ENCODE measurements at regions not wholly inside any gene's neighbourhood (a gene's known extent, or its start where the extent isn't known, plus 50 kb on each side); places are given as distances from the start of the nearest gene placed in this dataset.
"Not testable (repeated sequence)": the region's sequence is repeated elsewhere in the genome, so short reads cannot be mapped to it uniquely, and the experiment has no call there.

DNA sequence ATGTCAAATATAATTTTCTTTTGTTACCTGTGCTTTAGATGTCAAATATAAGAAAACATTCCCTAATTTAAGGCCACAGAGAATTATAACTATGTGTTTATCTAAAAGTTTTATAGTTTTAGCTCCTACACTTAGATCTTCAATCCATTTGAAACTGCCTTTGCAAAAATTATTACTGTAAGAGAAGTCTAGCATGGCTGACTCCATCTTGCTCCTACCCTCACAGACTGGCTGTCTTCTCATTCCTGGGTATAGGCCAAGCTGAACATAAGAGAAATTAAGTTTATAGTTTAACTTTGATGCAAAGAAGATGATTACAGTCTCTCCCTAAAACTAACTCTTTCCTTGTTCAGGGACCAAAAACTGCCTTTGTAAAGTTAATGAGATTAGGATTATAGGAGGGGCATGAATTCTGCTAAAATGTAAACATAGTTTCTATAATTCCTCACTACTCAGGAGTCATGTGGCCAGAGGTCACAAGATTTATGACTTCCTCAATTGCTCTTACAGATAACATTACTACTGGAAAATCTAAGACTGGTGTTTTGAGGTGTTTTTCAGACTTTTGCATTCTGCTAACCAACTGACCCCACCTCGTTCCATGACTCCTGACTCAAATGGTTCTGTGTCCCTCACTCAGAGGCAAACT, 184.0 kb downstream of the BCHE start:
- H3K4me3 ChIP-seq (ENCODE audit: low read length), result no peak overlapping the region
- H3K9me3 ChIP-seq (ENCODE audit: control insufficient read depth, insufficient read depth, low read length), result no peaks in the 10 kb centered on the region
- no CpG with 5 or more reads among the region's 1 CpG for WGBS (ENCODE audit: insufficient coverage, insufficient read length)
- no peaks in the 10 kb centered on the region for H3K36me3 ChIP-seq (ENCODE audit: control insufficient read depth, insufficient read depth, low read length)
- no peaks in the 10 kb centered on the region for H3K4me1 ChIP-seq (ENCODE audit: control insufficient read depth, insufficient read depth, low read length)
- DNase-seq (ENCODE audit: low read depth, low spot score), result no peak
- no peaks in the 10 kb centered on the region for H3K27me3 ChIP-seq (ENCODE audit: control insufficient read depth, insufficient read depth, low read length)
- no peak overlapping the region for H3K27ac ChIP-seq (ENCODE audit: low read length)

DNA sequence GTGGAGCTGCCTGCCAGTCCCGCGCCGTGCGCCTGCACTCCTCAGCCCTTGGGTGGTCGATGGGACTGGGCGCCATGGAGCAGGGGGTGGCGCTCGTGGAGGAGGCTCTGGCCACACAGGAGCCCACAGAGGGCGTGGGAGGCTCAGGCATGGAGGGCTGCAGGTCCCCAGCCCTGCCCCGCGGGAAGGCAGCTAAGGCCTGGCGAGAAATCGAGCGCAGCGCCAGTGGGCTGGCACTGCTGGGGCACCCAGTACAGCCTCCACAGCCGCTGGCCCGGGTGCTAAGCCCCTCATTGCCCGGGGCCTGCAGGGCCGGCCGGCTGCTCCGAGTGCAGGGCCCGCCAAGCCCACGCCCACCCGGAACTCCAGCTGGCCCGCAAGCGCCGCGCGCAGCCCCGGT, 187.9 kb downstream of the BCHE start:
- not testable (repeated sequence) for H3K4me3 ChIP-seq (ENCODE audit: low read length); H3K9me3 ChIP-seq (ENCODE audit: control insufficient read depth, insufficient read depth, low read length); H3K27ac ChIP-seq (ENCODE audit: low read length); H3K27me3 ChIP-seq (ENCODE audit: control insufficient read depth, insufficient read depth, low read length); DNase-seq (ENCODE audit: low read depth, low spot score); H3K36me3 ChIP-seq (ENCODE audit: control insufficient read depth, insufficient read depth, low read length); H3K4me1 ChIP-seq (ENCODE audit: control insufficient read depth, insufficient read depth, low read length)
- no CpG with 5 or more reads among the region's 30 CpGs for WGBS (ENCODE audit: insufficient coverage, insufficient read length)

DNA sequence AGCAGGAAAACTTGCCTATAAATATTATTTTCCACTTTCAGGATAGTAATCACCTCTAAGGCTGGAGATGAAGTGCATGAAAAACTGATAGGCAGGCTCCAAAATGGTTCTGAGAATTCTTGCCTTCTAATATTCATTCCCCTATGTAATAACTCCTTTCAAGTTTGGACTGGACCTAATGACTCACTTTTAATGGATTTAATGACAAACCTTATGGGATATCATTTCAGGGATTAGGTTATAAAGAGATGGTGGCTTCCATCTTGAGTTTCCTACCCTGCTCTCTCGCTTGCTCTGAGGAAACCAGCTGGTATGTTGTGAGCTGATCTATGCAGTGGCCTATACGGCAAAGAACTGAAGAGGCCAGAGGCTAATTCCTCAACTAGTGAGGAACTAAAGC, 192.0 kb downstream of the BCHE start:
- Histone ChIP-seq H3K9me3 (ENCODE audit: control insufficient read depth, insufficient read depth, low read length) (no peaks in the 10 kb centered on the region), H3K27ac (ENCODE audit: low read length) (no peak overlapping the region), H3K4me3 (ENCODE audit: low read length) (no peak overlapping the region), H3K27me3 (ENCODE audit: control insufficient read depth, insufficient read depth, low read length) (no peaks in the 10 kb centered on the region), H3K36me3 (ENCODE audit: control insufficient read depth, insufficient read depth, low read length) (no peaks in the 10 kb centered on the region), H3K4me1 (ENCODE audit: control insufficient read depth, insufficient read depth, low read length) (no peaks in the 10 kb centered on the region)
- DNase-seq (ENCODE audit: low read depth, low spot score), result no peak
- WGBS (ENCODE audit: insufficient coverage, insufficient read length), result no CpG with 5 or more reads among the region's 2 CpGs

DNA sequence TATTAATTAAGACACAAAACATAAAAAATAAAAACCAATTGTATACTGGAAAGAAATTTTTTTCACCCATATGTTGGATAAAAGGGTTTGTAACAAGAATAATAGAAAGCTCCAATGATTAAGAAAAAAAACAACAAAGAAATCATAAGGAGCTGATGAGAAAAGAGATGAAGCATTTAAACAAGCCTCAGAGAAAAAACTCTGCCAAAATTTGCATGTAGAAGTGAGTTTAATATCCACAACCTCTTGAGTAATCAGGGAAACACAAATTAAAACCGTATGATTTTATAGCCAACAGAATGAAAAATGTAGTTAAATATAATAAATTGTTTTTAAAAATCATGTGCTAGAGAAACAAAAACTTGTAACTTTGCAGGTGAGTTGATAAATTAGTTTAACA, 192.9 kb downstream of the BCHE start:
- no CpG with 5 or more reads among the region's 1 CpG for WGBS (ENCODE audit: insufficient coverage, insufficient read length)
- Histone ChIP-seq H3K4me1 (ENCODE audit: control insufficient read depth, insufficient read depth, low read length) (no peaks in the 10 kb centered on the region), H3K9me3 (ENCODE audit: control insufficient read depth, insufficient read depth, low read length) (no peaks in the 10 kb centered on the region), H3K4me3 (ENCODE audit: low read length) (no peak overlapping the region), H3K36me3 (ENCODE audit: control insufficient read depth, insufficient read depth, low read length) (no peaks in the 10 kb centered on the region), H3K27me3 (ENCODE audit: control insufficient read depth, insufficient read depth, low read length) (no peaks in the 10 kb centered on the region), H3K27ac (ENCODE audit: low read length) (no peak overlapping the region)
- DNase-seq (ENCODE audit: low read depth, low spot score), result no peak

DNA sequence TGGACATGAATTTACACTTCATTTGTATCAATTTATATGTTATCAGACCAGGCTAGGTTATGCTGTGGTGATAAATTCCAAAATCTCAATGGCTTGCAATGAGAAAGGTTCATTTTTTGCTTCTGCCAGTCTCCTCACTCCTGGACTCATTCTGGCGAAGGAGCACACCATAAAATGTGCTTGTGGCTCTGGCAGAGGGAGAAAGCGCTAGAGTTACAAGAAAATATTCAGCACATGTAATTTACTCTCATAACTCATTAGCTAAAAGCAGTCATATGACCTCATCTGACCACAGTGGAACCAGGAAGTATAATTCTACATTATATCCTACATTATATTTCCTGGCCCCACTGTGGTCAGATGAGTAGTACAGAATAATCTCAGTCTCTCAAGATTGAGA, 193.8 kb downstream of the BCHE start:
- no peaks in the 10 kb centered on the region for H3K9me3 ChIP-seq (ENCODE audit: control insufficient read depth, insufficient read depth, low read length)
- WGBS (ENCODE audit: insufficient coverage, insufficient read length), result no CpG with 5 or more reads among the region's 2 CpGs
- DNase-seq (ENCODE audit: low read depth, low spot score), result no peak
- H3K27ac ChIP-seq (ENCODE audit: low read length), result no peak overlapping the region
- H3K27me3 ChIP-seq (ENCODE audit: control insufficient read depth, insufficient read depth, low read length), result no peaks in the 10 kb centered on the region
- no peaks in the 10 kb centered on the region for H3K36me3 ChIP-seq (ENCODE audit: control insufficient read depth, insufficient read depth, low read length)
- no peaks in the 10 kb centered on the region for H3K4me1 ChIP-seq (ENCODE audit: control insufficient read depth, insufficient read depth, low read length)
- H3K4me3 ChIP-seq (ENCODE audit: low read length), result no peak overlapping the region

DNA sequence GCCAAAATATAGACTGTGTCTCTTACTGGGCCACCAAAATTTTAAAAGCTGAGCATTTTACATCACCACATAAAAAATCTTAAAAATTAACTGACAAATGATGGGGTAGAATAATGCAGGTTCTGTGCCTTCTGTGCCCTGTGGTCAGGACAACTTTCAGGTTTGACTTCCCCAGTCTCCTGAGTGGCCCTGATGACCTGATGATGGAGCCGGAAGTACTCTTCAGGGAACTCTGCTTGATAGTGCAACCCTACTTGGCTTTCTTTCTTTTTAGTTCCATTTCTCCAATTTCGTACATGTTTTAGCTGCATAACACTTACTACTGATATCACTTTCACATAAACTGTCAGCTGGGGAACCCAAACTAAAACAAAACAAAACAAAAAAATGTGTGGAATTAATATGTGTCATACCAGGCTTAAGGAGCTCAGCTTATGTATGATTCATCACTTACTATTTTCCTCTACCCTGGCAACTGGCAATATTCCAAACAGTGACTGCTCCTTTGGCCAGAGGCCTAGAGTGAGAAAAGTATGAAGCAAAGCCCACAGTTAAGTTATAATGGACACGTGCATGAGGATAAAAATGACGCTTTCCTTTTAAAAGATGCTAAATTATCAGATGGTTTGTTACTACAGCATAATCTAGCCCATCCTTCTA, 194.3 kb downstream of the BCHE start:
- no CpG with 5 or more reads among the region's 4 CpGs for WGBS (ENCODE audit: insufficient coverage, insufficient read length)
- Histone ChIP-seq H3K36me3 (ENCODE audit: control insufficient read depth, insufficient read depth, low read length) (no peaks in the 10 kb centered on the region), H3K4me1 (ENCODE audit: control insufficient read depth, insufficient read depth, low read length) (no peaks in the 10 kb centered on the region), H3K4me3 (ENCODE audit: low read length) (no peak overlapping the region), H3K9me3 (ENCODE audit: control insufficient read depth, insufficient read depth, low read length) (no peaks in the 10 kb centered on the region), H3K27ac (ENCODE audit: low read length) (no peak overlapping the region), H3K27me3 (ENCODE audit: control insufficient read depth, insufficient read depth, low read length) (no peaks in the 10 kb centered on the region)
- no peak for DNase-seq (ENCODE audit: low read depth, low spot score)

DNA sequence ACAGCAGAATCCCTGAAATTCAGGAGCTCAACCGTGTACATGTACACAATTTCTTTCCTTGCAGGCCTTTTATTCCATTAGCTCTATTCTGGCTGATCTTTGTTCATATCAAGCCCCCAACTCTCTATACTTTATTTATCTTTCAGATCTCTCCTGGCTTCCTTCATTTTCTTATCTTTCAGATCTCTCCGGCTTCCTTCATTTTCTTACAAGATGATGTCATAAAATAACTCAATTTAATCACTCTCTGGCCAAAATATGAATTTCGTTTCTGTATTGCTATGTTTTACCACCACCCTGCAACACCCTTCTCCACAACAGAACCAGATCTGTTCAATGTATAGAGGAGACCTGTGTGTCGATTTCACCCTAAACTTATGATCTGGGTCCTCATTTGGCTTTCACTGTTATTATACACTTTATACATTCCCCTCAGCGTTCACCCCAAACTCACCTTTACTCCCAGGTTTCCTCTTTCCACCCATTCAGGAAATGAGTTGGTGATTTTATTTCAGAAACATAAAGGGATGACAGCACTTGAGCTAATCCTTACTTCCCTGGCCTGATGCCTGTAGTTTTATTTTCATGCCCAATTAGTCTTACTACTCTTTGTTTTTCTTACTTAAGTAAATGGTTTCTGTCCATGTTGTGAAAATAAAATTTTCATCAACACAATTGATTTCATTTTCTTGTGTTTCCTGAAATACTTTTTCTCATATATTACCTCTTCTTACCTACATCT, 195.5 kb downstream of the BCHE start:
- H3K36me3 ChIP-seq (ENCODE audit: control insufficient read depth, insufficient read depth, low read length), result no peaks in the 10 kb centered on the region
- H3K27me3 ChIP-seq (ENCODE audit: control insufficient read depth, insufficient read depth, low read length), result no peaks in the 10 kb centered on the region
- 100% methylated on average over 3 of the region's 5 CpGs for WGBS (ENCODE audit: insufficient coverage, insufficient read length)
- no peak for DNase-seq (ENCODE audit: low read depth, low spot score)
- H3K9me3 ChIP-seq (ENCODE audit: control insufficient read depth, insufficient read depth, low read length), result no peaks in the 10 kb centered on the region
- no peak overlapping the region for H3K27ac ChIP-seq (ENCODE audit: low read length)
- H3K4me1 ChIP-seq (ENCODE audit: control insufficient read depth, insufficient read depth, low read length), result no peaks in the 10 kb centered on the region
- H3K4me3 ChIP-seq (ENCODE audit: low read length), result no peak overlapping the region

DNA sequence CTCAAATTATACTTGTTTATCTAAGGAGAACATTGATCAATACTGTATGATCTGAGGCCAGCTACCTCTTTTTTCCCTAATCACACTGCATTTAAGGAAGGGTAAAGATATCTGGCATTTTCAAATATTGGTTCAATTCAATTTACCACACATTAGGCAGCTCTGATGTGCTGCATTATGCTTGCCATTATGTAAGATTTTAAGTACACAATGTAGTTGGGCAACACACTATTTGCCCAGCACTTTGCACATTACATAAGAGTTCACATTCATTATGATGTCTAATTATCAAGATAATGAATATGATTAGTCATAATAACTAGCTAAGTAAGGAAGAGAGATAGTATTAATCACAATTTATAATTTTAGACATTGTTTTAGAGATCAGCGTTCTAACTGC, 196.3 kb downstream of the BCHE start:
- Histone ChIP-seq H3K4me3 (ENCODE audit: low read length) (no peak overlapping the region), H3K27me3 (ENCODE audit: control insufficient read depth, insufficient read depth, low read length) (no peaks in the 10 kb centered on the region), H3K27ac (ENCODE audit: low read length) (no peak overlapping the region), H3K9me3 (ENCODE audit: control insufficient read depth, insufficient read depth, low read length) (no peaks in the 10 kb centered on the region), H3K4me1 (ENCODE audit: control insufficient read depth, insufficient read depth, low read length) (no peaks in the 10 kb centered on the region), H3K36me3 (ENCODE audit: control insufficient read depth, insufficient read depth, low read length) (no peaks in the 10 kb centered on the region)
- WGBS (ENCODE audit: insufficient coverage, insufficient read length), result no CpG with 5 or more reads among the region's 1 CpG
- DNase-seq (ENCODE audit: low read depth, low spot score), result no peak

DNA sequence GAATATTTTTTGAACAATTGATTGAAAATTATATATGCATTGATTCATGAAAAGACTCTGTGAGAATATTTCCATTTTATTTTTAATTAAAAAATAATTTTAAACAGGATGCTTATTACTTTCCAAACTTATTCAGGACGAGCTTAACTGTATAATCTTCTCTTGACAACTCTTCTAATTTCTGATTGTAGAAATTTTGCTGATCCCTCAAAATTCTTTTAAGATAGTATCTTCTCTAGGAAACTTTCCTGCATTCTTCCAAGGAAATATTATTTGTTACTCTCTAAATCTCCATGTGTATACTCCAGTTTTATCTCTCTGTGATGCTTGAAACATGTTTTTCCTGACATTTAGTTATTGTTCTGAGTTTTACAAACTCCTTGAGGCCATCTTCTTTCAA, 197.2 kb downstream of the BCHE start:
- H3K4me1 ChIP-seq (ENCODE audit: control insufficient read depth, insufficient read depth, low read length), result no peaks in the 10 kb centered on the region
- no peak for DNase-seq (ENCODE audit: low read depth, low spot score)
- no CpG with 5 or more reads among the region's 1 CpG for WGBS (ENCODE audit: insufficient coverage, insufficient read length)
- H3K9me3 ChIP-seq (ENCODE audit: control insufficient read depth, insufficient read depth, low read length), result no peaks in the 10 kb centered on the region
- no peaks in the 10 kb centered on the region for H3K36me3 ChIP-seq (ENCODE audit: control insufficient read depth, insufficient read depth, low read length)
- H3K27ac ChIP-seq (ENCODE audit: low read length), result no peak overlapping the region
- H3K27me3 ChIP-seq (ENCODE audit: control insufficient read depth, insufficient read depth, low read length), result no peaks in the 10 kb centered on the region
- H3K4me3 ChIP-seq (ENCODE audit: low read length), result no peak overlapping the region

DNA sequence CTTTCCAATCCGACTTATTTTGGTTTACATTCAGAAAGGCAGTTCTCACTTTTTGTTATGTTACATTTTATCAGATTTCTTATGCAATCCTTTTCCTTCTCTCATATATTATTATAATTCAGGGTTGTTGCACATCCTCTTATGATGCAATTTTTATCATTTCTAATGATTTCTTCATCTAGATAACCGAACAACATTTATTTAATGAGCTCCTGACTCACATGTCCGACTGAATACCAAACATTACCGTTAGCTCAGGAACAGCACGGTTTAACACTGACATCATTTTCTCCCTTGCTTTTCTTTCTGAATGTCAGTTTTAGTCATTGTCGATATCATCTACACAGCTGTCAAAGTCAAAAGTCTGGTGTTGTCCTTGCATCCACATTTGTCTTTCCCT, 199.2 kb downstream of the BCHE start:
- no peaks in the 10 kb centered on the region for H3K27me3 ChIP-seq (ENCODE audit: control insufficient read depth, insufficient read depth, low read length)
- H3K27ac ChIP-seq (ENCODE audit: low read length), result no peak overlapping the region
- no peak overlapping the region for H3K4me3 ChIP-seq (ENCODE audit: low read length)
- H3K4me1 ChIP-seq (ENCODE audit: control insufficient read depth, insufficient read depth, low read length), result no peaks in the 10 kb centered on the region
- H3K36me3 ChIP-seq (ENCODE audit: control insufficient read depth, insufficient read depth, low read length), result no peaks in the 10 kb centered on the region
- DNase-seq (ENCODE audit: low read depth, low spot score), result no peak
- H3K9me3 ChIP-seq (ENCODE audit: control insufficient read depth, insufficient read depth, low read length), result no peaks in the 10 kb centered on the region
- WGBS (ENCODE audit: insufficient coverage, insufficient read length), result no CpG with 5 or more reads among the region's 6 CpGs

DNA sequence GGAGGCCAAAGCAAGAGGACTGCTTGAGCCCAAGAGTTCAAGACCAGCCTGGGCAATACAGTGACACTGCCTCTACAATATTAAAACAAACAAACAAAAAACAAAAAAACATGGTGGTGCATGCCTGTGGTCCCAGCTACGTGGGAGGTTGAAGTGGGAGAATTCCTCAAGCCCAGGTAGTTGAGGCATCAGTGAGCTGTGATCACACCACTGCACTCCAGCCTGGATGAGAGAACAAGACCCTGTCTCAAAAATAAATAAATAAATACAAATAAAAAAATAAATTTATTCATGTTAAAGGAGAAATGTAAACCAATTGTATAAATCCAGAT, 200.6 kb downstream of the BCHE start:
- Histone ChIP-seq H3K4me1 (ENCODE audit: control insufficient read depth, insufficient read depth, low read length) (no peaks in the 10 kb centered on the region), H3K4me3 (ENCODE audit: low read length) (no peak overlapping the region), H3K9me3 (ENCODE audit: control insufficient read depth, insufficient read depth, low read length) (no peaks in the 10 kb centered on the region), H3K27me3 (ENCODE audit: control insufficient read depth, insufficient read depth, low read length) (no peaks in the 10 kb centered on the region), H3K36me3 (ENCODE audit: control insufficient read depth, insufficient read depth, low read length) (no peaks in the 10 kb centered on the region), H3K27ac (ENCODE audit: low read length) (no peak overlapping the region)
- DNase-seq (ENCODE audit: low read depth, low spot score), result no peak
- WGBS (ENCODE audit: insufficient coverage, insufficient read length), result no CpG with 5 or more reads among the region's 1 CpG
